Prostate gland (tissue), 2 donors: ENCODE measurements at regions not wholly inside any gene's neighbourhood (a gene's known extent, or its start where the extent isn't known, plus 50 kb on each side); places are given as distances from the start of the nearest gene placed in this dataset.

Experiments used
- POLR2A ChIP-seq: fragments of 450-650 bp; IDR thresholded peaks from one replicate; pipeline ENCODE4 v1.6.1; 2016; ENCODE audit warnings: antibody characterized with exemption, mild to moderate bottlenecking
- TF ChIP-seq, protein P1 (sequence below), 4 experiments: fragments of 200-600 bp in 2 of 4; fragments of 450-650 bp in 2 of 4; sonication (generic) in 2 of 4; IDR thresholded peaks; 1 replicate in 3 of 4; 2 replicates in 1 of 4; pipeline ENCODE4 v1.5.1; 2016 to 2019; ENCODE audit warnings: antibody characterized with exemption in 4 of 4, mild to moderate bottlenecking in 2 of 4, moderate library complexity in 2 of 4

- TF ChIP-seq, protein P1, sequence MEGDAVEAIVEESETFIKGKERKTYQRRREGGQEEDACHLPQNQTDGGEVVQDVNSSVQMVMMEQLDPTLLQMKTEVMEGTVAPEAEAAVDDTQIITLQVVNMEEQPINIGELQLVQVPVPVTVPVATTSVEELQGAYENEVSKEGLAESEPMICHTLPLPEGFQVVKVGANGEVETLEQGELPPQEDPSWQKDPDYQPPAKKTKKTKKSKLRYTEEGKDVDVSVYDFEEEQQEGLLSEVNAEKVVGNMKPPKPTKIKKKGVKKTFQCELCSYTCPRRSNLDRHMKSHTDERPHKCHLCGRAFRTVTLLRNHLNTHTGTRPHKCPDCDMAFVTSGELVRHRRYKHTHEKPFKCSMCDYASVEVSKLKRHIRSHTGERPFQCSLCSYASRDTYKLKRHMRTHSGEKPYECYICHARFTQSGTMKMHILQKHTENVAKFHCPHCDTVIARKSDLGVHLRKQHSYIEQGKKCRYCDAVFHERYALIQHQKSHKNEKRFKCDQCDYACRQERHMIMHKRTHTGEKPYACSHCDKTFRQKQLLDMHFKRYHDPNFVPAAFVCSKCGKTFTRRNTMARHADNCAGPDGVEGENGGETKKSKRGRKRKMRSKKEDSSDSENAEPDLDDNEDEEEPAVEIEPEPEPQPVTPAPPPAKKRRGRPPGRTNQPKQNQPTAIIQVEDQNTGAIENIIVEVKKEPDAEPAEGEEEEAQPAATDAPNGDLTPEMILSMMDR (IDR thresholded peaks at IDR 0.05), result no peak
- TF ChIP-seq POLR2A, result no peak
These were observed 186.6 kb downstream of the C1D start for GRCh38 chr2:67876176-67876575.
